Mesendoderm (in vitro differentiated cells): ENCODE measurements at regions not wholly inside any gene's neighbourhood (a gene's known extent, or its start where the extent isn't known, plus 50 kb on each side); places are given as distances from the start of the nearest gene placed in this dataset.

ENCODE experiments used
- DNase-seq: peaks from one replicate; pipeline ENCODE4 v3.0.0; 2013
- H2AK5ac ChIP-seq: 2 replicates; pipeline ENCODE4 v1.6.1; 2013; ENCODE audit warnings: low read length, inconsistent platforms
- H2BK120ac ChIP-seq: 2 replicates; pipeline ENCODE4 v1.6.1; 2013; ENCODE audit warnings: low read depth, mild to moderate bottlenecking, low read length, moderate library complexity, mixed read lengths
- H2BK15ac ChIP-seq: replicated peaks from 2 replicates; pipeline ENCODE4 v1.6.1; 2013; ENCODE audit warnings: low read depth, mild to moderate bottlenecking, moderate library complexity
- H2BK5ac ChIP-seq: 2 replicates; pipeline ENCODE4 v1.6.1; 2013; ENCODE audit warnings: low read length, inconsistent platforms
- H3K18ac ChIP-seq: 2 replicates; pipeline ENCODE4 v1.6.1; 2013; ENCODE audit warnings: mild to moderate bottlenecking, low read length, mixed read lengths
- H3K23ac ChIP-seq: one replicate; pipeline ENCODE4 v1.6.1; 2013; ENCODE audit warnings: low read length
- H3K27ac ChIP-seq: 2 replicates; pipeline ENCODE4 v1.5.1; 2013; ENCODE audit warnings: low read depth, mild to moderate bottlenecking, inconsistent platforms, low read length, moderate library complexity
- H3K27me3 ChIP-seq: 2 replicates; pipeline ENCODE4 v1.6.1; 2013; ENCODE audit warnings: low read length, control low read depth, mild to moderate bottlenecking, inconsistent platforms; ENCODE audit not compliant: insufficient read depth, poor library complexity
- H3K36me3 ChIP-seq: 2 replicates; pipeline ENCODE4 v1.6.1; 2013; ENCODE audit warnings: low read length, inconsistent platforms; ENCODE audit not compliant: control insufficient read depth, insufficient read depth
- H3K4ac ChIP-seq: one replicate; pipeline ENCODE4 v1.6.1; 2013; ENCODE audit warnings: low read depth, mild to moderate bottlenecking, low read length, moderate library complexity
- H3K4me1 ChIP-seq: 2 replicates; pipeline ENCODE4 v1.6.1; 2013; ENCODE audit warnings: low read depth, low read length, inconsistent platforms; ENCODE audit not compliant: control insufficient read depth
- H3K4me2 ChIP-seq: 2 replicates; pipeline ENCODE4 v1.6.1; 2013; ENCODE audit warnings: low read length
- H3K4me3 ChIP-seq: 2 replicates; pipeline ENCODE4 v1.5.1; 2013; ENCODE audit warnings: mild to moderate bottlenecking, low read length
- H3K56ac ChIP-seq: one replicate; pipeline ENCODE4 v1.6.1; 2013; ENCODE audit warnings: low read length
- H3K79me1 ChIP-seq: 2 replicates; pipeline ENCODE4 v1.6.1; 2013; ENCODE audit warnings: low read length, inconsistent platforms
- H3K79me2 ChIP-seq: 2 replicates; pipeline ENCODE4 v1.6.1; 2013; ENCODE audit warnings: mild to moderate bottlenecking, low read length; ENCODE audit not compliant: control insufficient read depth, insufficient read depth
- H3K9ac ChIP-seq: 2 replicates; pipeline ENCODE4 v1.6.1; 2013; ENCODE audit warnings: low read length, inconsistent platforms
- H4K5ac ChIP-seq: one replicate; pipeline ENCODE4 v1.6.1; 2013; ENCODE audit warnings: low read length
- H4K8ac ChIP-seq: one replicate; pipeline ENCODE4 v1.6.1; 2013; ENCODE audit warnings: low read depth, mild to moderate bottlenecking, control low read depth, low read length, moderate library complexity
- WGBS: extraction: QIAGEN DNeasy Blood & Tissue Kit; methylation state at CpG from one replicate; pipeline ENCODE4 v1.1.7; 2013; ENCODE audit warnings: low lambda C conversion rate, missing lambda C conversion rate; ENCODE audit not compliant: insufficient coverage; ENCODE audit errors: extremely low coverage; 5-methylcytosine and 5-hydroxymethylcytosine counted together

GRCh38 chr6:6533176-6533575, 55.3 kb upstream of the LY86 start:
- Histone ChIP-seq H3K23ac (no peak overlapping the region), H3K27ac (no peak overlapping the region), H3K56ac (no peak overlapping the region), H3K4me2 (no peak overlapping the region), H3K79me1 (no peaks in the 10 kb centered on the region), H4K5ac (no peak overlapping the region), H4K8ac (no peak overlapping the region), H2BK15ac (no peak overlapping the region), H3K36me3 (no peaks in the 10 kb centered on the region), H2AK5ac (no peak overlapping the region), H3K4ac (no peak overlapping the region), H3K79me2 (no peaks in the 10 kb centered on the region), H3K27me3 (no peaks in the 10 kb centered on the region), H3K4me1 (no peaks in the 10 kb centered on the region), H2BK120ac (no peak overlapping the region), H3K18ac (no peak overlapping the region), H3K9ac (no peak overlapping the region), H3K4me3 (no peak overlapping the region), H2BK5ac (no peak overlapping the region)
- DNase-seq, result no peak
- WGBS, result no CpG with 5 or more reads among the region's 3 CpGs

- Histone ChIP-seq H2BK15ac (no peak overlapping the region), H2BK5ac (no peak overlapping the region), H3K79me2 (no peaks in the 10 kb centered on the region), H3K4me2 (no peak overlapping the region), H3K56ac (no peak overlapping the region), H3K18ac (no peak overlapping the region), H3K4me3 (no peak overlapping the region), H3K27ac (no peak overlapping the region), H3K23ac (no peak overlapping the region), H3K27me3 (no peaks in the 10 kb centered on the region), H2AK5ac (no peak overlapping the region), H4K8ac (no peak overlapping the region), H3K79me1 (no peaks in the 10 kb centered on the region), H3K4me1 (no peaks in the 10 kb centered on the region), H3K4ac (no peak overlapping the region), H2BK120ac (no peak overlapping the region), H3K9ac (no peak overlapping the region), H3K36me3 (no peaks in the 10 kb centered on the region), H4K5ac (no peak overlapping the region)
- WGBS, result no CpG with 5 or more reads among the region's 16 CpGs
- no peak for DNase-seq
These were observed 54.1 kb upstream of the LY86 start for GRCh38 chr6:6534399-6534798.

- H3K4me3 ChIP-seq, result no peak overlapping the region
- H3K4me1 ChIP-seq, result no peaks in the 10 kb centered on the region
- DNase-seq, result no peak
- WGBS, result no CpG with 5 or more reads among the region's 1 CpG
- no peak overlapping the region for H3K9ac ChIP-seq
- H4K8ac ChIP-seq, result no peak overlapping the region
- H2BK120ac ChIP-seq, result no peak overlapping the region
- no peak overlapping the region for H3K56ac ChIP-seq
- H4K5ac ChIP-seq, result no peak overlapping the region
- H3K27ac ChIP-seq, result no peak overlapping the region
- H2BK5ac ChIP-seq, result no peak overlapping the region
- no peak overlapping the region for H3K23ac ChIP-seq
- no peak overlapping the region for H3K4ac ChIP-seq
- no peak overlapping the region for H3K4me2 ChIP-seq
- H3K36me3 ChIP-seq, result no peaks in the 10 kb centered on the region
- no peaks in the 10 kb centered on the region for H3K27me3 ChIP-seq
- no peak overlapping the region for H3K18ac ChIP-seq
- no peak overlapping the region for H2BK15ac ChIP-seq
- no peak overlapping the region for H2AK5ac ChIP-seq
- H3K79me1 ChIP-seq, result no peaks in the 10 kb centered on the region
- no peaks in the 10 kb centered on the region for H3K79me2 ChIP-seq
These were observed 50.8 kb upstream of the LY86 start for GRCh38 chr6:6537488-6538260.

DNA sequence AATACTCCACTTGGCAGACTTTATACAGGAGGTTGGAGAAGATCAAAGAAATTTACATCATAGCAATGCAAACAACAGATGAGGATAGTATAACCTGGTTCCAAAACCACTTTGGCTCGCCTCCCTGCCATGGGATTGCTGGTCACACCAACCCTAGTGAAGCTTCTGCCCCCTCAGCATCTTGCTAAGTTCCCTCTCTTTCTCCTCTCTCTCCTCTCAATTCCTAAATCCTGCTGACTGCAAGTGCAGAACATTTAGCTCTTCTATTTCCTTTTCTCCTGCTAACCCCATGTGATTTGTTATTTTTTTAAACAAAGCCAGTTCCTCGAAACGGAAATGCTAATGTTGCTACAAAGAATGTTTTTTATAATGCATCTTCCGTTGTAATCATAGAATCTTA, 50.3 kb upstream of the LY86 start:
- Histone ChIP-seq H3K56ac (no peak overlapping the region), H3K4me3 (no peak overlapping the region), H3K27me3 (no peaks in the 10 kb centered on the region), H3K79me1 (no peaks in the 10 kb centered on the region), H2BK5ac (no peak overlapping the region), H4K8ac (no peak overlapping the region), H3K18ac (no peak overlapping the region), H3K79me2 (no peaks in the 10 kb centered on the region), H3K4me2 (no peak overlapping the region), H3K4me1 (no peaks in the 10 kb centered on the region), H2BK15ac (no peak overlapping the region), H4K5ac (no peak overlapping the region), H3K9ac (no peak overlapping the region), H2AK5ac (no peak overlapping the region), H2BK120ac (no peak overlapping the region), H3K23ac (no peak overlapping the region), H3K4ac (no peak overlapping the region), H3K27ac (no peak overlapping the region), H3K36me3 (no peaks in the 10 kb centered on the region)
- DNase-seq, result no peak
- no CpG with 5 or more reads among the region's 4 CpGs for WGBS
